ENCODE measurements at regions not wholly inside any gene's neighbourhood (a gene's known extent, or its start where the extent isn't known, plus 50 kb on each side); places are given as distances from the start of the nearest gene placed in this dataset.

- TF ChIP-seq EZH2 (IDR thresholded peaks at IDR 0.05) (no peak), POLR2AphosphoS5 (IDR thresholded peaks at IDR 0.05; ENCODE audit: borderline replicate concordance, low read depth, low read length) (no peak), FOXP2 (optimal IDR thresholded peaks at IDR 0.05; ENCODE audit: control extremely low read depth, extremely low read length, insufficient read depth) (no peak)
Observed at GRCh38 chr12:89797436-89797835, 88.8 kb upstream of the ATP2B1 start.
